Iris pigment epithelial cell (primary cell): ENCODE measurements at regions not wholly inside any gene's neighbourhood (a gene's known extent, or its start where the extent isn't known, plus 50 kb on each side); places are given as distances from the start of the nearest gene placed in this dataset.
"Not testable (repeated sequence)": the region's sequence is repeated elsewhere in the genome, so short reads cannot be mapped to it uniquely, and the experiment has no call there.

Experiments used
- DNase-seq: peaks from one replicate; pipeline ENCODE4 v3.0.0-alpha.2; 2011; ENCODE audit warnings: low read depth

DNA sequence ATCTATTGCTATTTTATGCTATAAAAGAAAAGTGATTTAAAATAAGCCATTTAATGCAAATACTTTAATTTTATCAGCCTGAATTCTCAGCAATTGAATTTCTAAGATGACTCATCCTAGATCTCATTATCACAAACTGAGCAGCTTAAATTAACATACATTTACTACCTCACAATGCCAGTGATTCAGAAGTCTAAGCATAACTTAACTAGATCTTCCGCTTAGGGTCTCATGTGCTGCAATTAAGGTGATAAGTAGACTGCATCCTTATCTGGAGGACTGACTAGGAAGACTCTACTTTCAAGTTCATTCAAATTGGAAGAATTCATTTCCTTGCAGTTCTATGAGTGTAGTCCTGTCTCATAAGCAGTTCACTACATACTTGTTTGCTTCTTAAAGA lies 286.6 kb downstream of the COL11A1 start:
- DNase-seq = no peak

DNA sequence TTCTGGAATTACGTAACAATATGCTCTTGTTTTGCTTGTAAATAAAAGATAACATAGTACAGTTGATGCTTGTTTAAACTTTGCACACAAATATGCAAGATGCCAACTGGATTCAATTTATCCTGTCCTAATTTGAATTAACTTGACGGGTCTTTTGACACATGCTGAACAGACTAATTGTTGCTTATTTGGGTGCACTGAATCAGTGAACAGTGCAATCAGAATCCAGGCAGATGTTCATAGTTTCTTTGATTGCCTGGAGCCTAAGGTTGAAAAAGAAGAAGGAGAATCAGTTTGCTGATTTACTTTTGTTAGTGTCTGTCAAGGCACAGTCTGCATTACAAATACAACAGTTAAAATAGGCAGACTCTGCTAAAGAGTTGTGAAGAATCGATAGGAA lies 307.9 kb downstream of the COL11A1 start:
- DNase-seq = no peak

DNA sequence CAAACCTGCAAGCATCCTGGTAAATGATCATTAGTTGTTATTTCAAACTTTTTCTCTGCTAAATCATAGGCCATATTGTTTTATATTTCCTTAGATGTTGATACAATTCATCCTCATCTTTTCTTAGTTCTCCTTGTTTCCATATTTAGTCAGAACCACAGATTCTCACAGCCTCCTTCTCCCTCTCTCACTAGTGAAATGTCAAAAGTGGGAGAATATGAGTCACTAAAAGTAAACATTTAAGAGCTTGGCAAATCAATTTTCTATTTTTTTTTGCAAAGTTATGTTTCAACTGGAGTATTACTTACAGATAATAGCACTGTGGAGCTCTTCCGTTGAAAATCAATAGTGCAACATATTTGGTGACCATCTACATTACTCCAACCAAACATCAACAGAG lies 308.8 kb downstream of the COL11A1 start:
- peak; percentile 51 for DNase-seq

DNA sequence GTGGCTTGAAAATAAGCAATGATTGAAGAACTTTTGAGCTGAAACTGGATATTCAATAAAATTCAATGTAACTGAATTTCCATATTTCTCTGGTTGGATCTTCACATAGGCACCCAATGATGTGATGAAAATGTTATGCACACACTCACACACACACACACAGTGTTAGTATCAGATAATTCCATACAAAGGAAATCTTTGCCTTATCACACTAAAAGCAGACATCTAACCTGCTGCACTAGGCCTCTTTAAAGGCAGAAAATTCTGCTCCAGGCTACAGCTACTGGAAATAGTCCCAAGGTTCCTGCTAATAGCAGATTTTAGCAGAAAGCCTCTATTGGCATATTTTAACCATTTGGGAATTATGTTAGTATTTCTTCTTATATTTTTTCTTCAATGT lies 309.6 kb downstream of the COL11A1 start:
- DNase-seq = no peak

DNA sequence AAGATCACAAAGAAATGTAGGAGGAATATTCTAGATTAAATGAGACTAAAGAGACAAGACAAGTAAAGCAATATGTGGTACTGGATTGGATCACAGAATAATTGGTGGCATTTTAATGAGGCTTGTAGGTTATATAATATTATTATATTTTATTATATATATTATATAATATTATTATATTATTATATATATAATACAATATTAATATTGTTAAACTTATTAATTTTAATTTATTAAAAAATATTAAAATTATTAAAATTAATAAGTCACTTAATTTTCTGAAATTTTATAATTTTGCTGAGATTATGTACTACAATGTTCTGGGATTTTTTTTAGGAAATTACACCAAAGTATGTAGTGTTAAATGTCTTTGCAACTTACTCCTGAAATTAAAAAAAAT lies 311.9 kb downstream of the COL11A1 start:
- no peak for DNase-seq

DNA sequence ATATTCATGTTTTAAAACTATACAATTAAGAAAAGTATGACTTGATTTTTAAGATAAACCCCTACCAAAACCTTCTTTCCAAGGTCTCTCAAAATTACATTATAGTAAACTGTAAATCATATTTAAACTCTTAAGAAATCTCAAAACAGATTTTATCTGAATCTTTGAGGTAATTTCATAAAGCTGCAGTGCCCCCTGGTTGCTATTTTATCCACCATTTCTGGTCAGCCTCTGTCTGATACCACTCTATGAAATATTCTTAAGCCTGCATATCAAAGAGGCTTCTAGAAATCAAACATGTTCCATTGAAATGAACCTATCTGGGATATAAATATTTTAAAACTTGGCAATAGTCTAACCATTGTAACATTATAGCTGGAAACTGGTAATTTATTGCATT lies 317.3 kb downstream of the COL11A1 start:
- peak; percentile 6 for DNase-seq

DNA sequence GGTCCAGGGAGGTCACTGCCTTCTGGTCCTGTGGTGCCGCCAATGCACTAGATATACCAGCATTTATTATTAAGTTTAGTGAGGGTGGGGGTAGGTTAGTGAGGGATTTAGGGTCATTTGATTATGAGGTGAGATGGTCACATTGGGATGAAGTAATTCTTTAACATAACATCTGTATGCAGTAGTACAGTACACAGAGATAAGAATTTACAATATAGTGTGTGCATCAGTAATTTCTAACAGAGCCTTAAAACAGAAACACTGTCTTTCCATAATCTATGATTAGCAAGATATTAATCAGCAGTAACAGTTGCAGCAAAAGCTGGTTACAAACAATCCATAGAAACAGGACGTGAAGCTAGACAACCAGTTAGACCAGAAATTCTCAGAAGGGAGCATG lies 318.4 kb downstream of the COL11A1 start:
- not testable (repeated sequence) for DNase-seq

DNA sequence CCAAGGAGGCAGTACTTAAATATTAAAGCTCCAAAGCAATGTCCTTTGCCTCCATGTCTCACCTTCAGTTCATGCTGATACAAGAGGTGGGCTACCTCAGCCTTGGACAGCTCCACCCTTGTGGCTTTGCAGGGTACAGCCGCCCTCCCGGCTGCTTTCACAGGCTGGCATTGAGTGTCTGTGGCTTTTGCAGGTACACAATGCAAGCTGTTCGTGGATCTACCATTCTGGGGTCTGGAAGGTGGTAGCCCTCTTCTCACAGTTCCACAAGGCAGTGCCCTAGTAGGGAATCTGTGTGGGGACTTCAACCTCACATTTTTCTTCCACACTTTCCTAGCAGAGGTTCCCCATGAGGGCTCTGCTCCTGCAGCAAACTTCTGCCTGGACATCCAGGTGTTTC lies 324.8 kb downstream of the COL11A1 start:
- DNase-seq = no peak

DNA sequence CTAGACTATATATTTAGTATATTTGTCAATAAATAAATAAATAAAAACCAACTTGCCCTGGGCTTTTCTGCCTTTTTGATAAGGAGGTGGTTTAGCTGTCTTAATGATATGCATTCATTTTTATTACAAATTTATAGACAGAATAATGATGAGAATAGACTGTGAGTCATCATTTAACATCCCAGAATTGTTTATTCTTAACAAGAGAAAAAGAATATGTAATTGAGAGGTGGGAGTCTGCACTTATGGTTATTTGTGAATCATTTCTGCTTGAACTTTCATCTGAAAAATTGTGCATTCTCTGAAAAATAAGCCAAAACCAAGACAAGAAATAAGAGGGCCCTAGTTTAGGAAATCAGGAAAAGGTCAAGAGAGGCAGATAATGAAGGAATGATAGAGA lies 326.2 kb downstream of the COL11A1 start:
- no peak for DNase-seq

DNA sequence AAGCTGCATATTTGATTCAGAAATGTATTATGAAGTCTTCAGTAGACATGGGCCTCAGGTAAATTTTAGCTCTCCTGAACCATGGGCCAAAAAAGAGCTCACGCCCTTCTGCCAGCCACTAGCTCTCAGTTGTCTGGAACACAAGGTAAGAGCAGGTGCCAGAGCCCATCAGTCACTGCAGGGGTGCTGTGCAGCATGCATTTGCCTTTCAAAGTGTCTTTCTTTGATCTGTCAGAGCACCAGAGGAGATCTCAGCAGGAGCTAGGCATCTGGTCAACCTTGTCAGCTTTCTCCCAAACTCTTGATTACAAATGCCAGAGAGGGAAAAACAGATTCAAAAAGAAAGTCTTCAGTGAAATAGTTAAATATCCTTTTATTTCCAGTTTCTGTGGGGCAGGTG lies 332.3 kb downstream of the COL11A1 start:
- DNase-seq = no peak

DNA sequence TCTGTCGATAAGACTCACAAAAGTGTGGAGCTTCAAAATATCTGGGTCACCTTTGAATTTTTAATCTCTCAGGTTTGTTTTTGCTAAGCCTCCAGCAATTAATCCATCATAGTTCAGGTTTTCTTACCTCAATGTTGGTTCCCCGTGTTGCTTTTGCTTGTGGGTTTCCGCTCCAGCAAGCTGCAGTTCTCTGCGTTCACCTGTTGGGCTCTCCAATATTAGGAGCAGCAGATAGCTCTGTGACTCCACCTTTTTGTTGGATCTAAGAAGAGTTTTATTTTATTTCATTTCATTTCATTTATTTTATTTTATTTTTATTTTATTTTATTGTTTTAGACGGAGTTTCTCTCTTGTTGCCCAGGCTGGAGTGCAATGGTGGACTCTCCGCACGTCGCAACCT lies 335.5 kb downstream of the COL11A1 start:
- no peak for DNase-seq

DNA sequence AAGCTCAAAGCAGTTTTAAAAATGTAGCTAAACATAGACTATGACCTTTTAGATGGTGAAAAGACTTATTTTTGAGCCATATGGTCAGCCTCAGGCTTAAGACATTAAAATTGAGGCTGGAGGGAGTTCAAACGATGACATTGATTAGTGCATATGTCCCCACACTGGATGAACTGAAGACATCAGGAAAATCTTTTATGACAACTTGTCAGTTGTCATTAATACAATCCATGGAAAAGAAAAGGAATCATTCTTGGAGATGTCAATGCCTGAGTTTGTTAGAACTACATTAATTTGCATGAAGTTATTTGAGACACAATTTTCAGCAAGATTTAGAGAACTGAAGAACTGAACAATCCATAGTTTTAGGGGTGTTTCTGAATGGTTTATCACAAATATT lies 349.9 kb downstream of the COL11A1 start:
- DNase-seq = no peak

DNA sequence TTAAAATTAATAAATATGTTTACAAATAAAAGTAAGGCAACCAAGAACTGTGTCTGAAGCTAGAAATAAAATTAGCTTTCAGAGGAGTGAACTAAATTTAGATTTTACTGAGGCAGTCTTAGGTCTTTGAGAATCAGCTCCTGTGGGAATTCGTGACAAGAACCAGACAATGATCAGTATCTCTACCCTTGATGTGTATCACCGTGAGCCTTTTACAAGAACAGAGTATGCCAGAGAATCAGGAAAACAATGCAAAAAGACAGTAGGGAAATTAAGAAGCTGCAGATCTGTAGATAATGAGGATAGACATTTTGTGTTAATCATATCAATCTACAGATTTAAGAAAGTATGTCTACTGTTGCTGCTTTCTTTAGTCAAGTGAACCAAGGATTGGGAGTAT lies 351.0 kb downstream of the COL11A1 start:
- no peak for DNase-seq

DNA sequence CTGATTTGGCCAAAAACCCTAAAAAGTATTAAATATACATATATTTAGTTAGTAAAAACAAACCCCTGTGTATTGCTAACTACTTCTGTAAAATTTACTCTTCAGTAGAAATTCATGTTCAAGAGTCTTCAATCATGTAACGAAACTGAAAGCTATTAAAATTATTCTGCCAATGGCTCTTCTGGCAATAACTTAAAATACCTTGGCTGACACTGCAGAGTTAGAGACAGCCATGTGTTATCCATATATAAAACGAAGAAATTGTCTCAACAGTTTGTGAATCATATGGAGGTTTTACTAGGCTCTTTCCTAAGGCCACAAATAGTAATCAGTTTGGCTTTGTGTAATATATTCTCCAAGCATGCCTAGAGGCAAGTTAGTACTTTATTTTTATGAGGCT lies 357.2 kb downstream of the COL11A1 start:
- no peak for DNase-seq

DNA sequence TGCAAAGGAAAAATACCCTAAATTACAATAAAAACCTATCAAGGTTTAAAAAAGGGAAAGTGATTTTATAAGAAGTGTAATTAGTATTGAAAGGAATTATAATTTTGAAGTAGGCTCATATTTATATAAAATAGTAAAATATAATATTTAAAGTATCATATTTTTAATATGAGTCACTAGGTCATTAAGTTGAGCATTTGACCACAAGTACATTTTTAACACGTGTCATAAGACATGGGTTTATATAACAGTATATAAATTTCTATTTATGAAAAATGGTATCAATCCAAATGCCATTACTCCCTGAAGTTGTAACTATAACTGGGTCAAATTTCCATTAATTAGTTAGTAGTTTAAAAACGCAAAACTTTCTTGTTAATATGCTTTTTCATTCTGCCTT lies 365.9 kb downstream of the COL11A1 start:
- DNase-seq = peak; percentile 29

DNA sequence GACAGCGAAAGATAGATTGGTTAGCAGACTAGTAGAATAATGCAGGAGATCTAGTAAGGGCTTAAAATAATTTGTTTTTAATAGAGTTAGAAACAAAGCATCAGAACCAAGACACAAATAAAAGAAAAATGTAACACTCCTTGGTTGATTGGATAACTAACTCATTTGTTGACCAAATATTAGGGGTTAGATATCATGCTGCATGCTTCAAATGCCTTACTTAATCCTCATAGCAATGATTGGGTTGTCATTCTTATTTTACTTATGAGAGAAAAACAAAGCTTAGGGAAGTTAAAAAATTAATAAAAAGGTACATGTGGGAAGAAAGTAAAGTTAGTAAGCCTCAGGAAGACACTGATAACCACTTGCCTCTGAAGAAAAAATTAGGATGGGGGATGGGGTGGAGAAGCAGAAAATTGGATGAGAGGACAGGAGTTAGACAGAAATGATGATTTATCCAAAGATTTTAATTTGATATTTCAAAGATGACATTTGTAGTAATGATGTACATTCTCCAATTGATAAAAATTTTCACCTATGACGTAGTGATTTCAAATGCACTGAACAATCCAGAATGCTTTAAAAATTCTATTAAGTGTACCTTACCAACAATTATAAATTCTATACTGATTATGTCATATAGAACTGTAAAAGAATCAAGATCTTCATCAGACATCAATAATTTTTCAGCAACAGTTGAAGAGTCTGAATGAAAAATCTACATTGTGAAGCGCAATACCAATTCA lies 374.7 kb downstream of the COL11A1 start:
- DNase-seq = peak; percentile 1

DNA sequence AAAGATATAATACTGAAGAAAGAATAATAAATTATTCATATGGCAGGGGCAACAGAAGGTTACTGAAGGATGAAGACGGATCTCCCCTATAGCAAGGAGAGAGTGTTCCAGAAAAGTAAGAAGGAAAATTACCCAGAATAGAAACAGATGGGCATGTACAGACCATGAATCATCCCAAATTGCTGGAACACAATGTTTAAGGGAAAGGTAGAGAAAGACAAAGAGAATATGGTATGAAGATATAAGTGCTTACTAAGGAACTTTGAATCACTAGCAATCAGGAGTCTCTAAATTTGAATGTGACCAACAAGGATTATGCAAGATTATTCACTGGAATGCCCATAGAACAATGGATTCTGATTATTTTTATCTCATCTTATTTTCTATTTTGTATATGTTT lies 375.4 kb downstream of the COL11A1 start:
- DNase-seq = peak; percentile 21

DNA sequence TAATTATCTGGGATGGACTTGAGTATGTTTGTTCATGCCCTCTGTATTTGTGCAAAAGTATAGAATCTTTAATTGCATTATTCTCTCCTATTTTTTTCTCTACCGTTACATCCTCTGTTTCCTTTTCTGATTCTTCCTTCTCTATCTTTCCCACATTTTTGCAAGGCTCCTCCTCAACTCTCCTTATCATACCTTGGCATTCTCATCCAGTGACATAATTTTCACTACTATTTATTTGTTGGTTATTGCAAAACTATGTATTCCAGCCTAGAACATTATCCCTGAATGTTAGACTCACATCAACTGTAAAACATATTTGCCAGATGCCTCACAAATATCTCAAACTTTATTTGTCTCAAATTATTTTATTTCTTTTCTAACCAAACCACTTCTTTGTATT lies 381.9 kb downstream of the COL11A1 start:
- DNase-seq = no peak

DNA sequence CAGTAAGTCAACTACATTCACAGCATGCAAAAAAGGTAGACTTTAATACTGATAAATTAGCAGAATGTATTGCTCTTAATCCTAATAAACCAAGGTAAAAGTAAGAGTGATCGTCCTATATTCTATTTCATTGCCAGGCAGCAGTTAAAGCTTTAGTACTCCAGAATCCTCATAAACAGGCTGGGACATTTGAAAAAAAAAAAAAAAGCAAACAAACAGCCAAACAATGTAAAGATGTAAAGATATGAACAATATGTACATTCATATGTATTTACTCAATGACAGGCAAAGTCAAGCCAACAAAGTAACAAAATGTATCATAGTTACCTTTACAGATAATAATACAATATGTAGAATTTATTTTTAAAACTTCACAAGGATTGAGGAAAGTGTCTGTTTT lies 383.6 kb downstream of the COL11A1 start:
- DNase-seq = no peak

DNA sequence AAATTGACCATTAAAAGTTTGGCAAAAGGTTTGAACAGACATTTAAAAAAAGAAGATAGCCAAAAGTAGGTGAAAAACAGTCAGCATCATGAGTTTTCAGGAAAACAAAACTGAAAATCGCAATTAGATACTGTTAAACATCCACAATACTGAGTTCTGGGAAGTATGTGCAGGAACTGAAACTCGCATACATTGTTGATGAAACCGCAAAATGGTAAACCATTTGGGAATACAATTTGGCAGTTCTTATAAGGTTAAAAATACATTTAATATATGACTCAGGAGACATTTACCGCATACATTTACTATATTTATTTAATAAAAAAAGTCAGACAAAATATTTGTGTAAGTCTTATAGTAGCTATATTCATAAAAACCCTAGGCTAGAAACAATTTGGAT lies 393.2 kb downstream of the COL11A1 start:
- DNase-seq = no peak

DNA sequence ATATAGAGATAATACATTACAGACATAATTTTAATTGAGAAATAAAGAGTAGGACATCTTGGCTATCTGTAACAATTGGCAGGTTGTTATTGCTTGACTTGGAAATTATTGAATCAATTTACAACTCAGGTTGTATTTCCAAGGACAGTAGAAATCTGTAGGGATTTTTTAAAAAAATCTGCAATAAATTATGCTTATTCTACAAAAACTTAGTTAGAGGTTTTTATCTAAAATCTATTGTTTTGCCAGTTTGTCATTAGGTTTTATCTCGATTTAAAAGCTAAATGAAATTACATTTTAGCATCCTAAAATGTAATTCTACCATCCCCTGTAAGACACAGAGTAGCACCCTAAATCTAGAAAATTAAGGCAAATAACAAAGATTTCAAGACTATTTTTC lies 408.8 kb downstream of the COL11A1 start:
- DNase-seq = no peak

DNA sequence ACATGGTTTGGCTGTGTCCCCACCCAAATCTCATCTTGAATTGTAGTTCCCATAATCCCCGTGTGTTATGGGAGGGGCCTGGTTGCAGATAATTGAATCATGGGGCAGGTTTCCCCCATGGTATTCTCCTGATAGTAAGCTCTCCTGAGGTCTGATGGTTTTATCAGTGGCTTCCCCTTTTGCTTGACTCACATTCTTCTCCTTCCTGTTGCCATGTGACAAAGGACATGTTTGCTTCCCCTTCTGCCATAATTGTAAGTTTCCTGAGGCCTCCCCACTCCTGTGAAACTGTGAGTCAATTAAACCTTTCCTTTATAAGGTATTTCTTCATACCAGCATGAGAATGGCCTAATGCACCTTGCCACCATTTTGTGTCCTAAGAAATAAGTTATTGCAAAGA lies 415.0 kb downstream of the COL11A1 start:
- no peak for DNase-seq

DNA sequence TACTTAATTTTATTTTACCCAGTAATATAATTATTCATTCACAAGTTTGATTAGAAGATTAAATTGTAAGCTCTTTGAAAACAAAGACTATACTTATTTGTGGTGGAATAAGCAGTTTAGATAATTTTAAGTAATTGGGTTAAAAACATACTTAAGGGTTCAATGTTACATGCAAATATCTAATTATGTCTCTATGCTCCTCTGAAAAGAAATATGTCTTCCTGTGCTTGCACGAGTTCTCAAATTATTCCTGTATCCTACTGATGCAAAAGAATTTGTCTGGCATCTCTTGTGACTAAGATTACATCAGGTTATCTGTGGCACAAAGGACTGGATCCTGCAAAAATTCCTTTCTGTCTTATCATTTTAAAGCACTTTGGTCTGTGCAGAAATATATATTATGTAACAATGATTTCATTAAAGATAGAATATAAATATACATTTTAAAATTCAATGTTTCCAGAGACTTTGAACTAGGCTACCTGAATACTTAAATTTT lies 416.7 kb downstream of the COL11A1 start:
- DNase-seq = no peak

DNA sequence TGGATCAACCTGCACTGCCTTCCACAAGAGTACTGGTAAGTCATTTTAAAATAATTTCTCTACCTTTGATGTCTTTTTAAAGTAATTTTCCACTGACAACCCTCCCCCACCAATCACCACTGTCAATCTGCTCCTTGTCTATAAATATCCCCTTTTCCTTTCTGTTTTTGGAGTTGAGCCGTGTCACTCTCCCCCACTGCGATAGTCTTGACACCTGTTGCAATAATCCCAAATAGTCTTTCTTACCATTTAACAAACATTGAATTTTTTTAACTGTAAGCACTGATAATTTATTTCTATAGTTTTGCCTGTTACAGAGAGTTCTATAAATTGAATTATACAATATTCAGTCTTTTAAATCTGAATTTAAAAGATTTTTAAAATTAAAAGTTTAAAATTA lies 420.9 kb downstream of the COL11A1 start:
- DNase-seq = no peak
